SW 1271 (cell line): ENCODE measurements at regions not wholly inside any gene's neighbourhood (a gene's known extent, or its start where the extent isn't known, plus 50 kb on each side); places are given as distances from the start of the nearest gene placed in this dataset.
"Not testable (repeated sequence)": the region's sequence is repeated elsewhere in the genome, so short reads cannot be mapped to it uniquely, and the experiment has no call there.

Source experiments
- DNase-seq, 2 experiments: peaks; one replicate each; lab custom pipeline; 2025; lab: John Stamatoyannopoulos, UW

GRCh38 chr11:116698080-116698479 is 74.7 kb downstream of the BUD13 start:
- DNase-seq, result no peak

DNA sequence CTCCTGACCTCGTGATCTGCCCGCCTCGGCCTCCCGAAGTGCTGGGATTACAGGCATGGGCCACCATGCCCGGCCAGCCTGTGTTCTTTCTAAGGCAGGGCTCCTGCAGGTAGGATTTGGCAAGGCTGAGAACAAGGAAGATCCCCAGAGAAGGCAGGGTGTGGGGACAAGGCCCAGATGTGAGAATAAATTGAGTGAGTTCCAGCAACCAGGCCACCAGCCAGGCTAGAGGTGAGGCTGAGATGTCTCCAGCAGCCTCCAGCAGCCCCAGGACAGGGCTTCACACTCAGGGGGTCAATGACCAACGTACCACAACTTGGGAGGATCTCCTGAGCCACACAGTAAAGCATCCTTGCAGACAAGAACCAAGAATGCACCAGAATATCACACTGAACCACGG is 75.1 kb downstream of the BUD13 start:
- DNase-seq, result no peak

GRCh38 chr11:116697011-116697410 is 75.8 kb downstream of the BUD13 start:
- no peak for DNase-seq

GRCh38 chr11:116696381-116696941 is 76.3 kb downstream of the BUD13 start:
- DNase-seq, result no peak

DNA sequence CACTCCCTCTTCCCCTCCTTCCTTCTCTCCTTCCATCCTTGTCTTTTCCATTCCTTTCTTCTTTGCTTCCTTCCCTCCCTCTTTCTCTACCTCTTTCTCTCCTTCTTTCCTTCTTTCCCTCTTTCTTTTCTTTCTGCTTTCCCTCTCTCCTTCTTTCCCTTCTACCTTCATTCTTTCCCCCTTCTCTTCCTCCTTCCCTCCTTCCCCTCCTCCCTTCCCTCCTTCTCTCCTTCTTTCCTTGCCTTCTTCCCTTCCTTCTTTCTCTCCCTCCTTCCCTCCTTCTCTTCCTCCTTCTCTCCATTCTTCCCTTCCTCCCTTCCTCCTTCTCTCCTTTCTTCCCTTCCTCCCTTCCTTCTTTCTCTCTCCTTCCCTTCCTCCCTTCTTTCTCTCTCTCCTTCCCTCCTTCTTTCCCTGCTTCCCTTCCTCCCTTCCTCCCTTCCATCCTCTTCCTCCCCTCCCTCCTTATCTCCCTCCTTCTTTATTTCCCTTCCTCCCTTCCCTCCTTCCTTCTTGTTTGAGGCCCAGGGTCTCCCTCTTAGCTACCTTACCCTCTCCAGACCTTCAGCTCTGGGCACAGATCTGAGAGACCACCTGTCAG is 77.0 kb downstream of the BUD13 start:
- no peak for DNase-seq

DNA sequence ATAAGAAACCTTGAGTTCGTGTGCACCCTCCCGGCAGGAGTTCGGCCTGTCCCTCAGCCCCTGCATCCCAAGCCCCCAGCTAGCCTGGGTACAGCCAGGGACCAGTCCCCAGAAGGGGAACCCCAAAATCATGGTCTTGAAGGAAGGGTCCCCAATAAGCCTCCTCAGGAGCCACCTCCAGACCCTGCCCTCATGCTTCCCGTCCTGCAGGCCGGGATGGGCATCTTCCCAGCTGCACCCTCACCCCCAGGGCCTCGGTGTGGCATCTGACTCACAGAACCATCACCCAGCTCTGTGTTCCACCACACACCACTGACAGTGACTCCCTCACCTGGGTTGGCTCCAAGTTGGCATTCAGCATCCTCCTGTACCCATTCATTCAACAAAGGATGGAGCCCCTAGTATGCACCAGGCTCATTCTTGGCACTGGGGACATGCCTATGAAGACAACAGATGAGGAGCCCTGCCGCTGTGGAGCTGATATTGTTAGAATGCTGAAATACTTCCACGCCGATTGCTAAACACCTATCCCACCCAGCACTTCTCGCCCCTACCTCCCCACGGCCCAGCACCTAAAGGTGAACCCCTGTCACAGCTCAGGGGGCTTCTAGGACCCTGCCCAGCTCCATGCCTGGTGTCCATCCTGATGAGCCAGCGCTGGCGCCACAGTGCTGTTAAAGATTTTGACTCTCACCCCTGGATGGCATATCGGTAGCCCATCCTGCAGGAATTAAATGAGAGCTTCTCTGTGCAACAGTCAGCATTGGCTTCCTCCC is 77.8 kb downstream of the BUD13 start:
- no peak for DNase-seq

- DNase-seq, result no peak
Measured at GRCh38 chr11:116694349-116694725, 78.5 kb downstream of the BUD13 start.

DNA sequence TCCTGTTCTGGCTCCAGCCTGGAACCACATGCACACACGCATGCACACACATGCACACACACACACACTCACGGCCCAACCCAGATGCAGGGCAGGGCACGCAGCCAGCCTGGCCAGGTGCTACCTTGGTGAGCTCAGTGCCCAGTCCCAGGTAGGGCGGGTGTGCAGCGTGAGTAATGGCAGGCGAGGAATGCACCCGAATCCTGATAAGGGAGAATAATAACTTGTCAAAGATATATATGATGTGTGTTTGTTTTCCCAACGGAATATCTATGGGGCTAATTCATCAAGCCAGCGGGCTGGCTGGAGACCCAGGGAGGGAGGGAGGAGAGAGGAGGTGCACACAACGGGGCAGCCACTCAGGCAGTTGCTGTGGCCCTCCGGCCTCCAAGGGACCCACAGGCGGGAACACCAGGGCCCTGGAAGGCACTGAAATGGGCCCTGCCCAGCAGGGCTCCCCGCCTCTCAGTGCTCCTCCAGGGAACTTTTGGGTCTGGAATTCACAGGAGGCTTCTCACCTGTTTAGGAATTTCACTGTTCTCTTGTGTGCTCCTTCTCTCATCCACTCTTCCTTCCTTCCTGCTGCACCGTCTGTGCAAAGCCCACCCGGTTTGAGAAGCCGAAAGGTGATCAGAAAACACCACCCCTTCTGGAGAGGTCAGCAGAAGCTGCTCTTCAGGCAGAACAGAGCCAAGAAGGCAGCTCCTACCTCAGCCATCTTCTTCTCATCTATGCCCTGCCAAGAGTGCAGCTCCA is 79.0 kb downstream of the BUD13 start:
- no peak for DNase-seq

DNA sequence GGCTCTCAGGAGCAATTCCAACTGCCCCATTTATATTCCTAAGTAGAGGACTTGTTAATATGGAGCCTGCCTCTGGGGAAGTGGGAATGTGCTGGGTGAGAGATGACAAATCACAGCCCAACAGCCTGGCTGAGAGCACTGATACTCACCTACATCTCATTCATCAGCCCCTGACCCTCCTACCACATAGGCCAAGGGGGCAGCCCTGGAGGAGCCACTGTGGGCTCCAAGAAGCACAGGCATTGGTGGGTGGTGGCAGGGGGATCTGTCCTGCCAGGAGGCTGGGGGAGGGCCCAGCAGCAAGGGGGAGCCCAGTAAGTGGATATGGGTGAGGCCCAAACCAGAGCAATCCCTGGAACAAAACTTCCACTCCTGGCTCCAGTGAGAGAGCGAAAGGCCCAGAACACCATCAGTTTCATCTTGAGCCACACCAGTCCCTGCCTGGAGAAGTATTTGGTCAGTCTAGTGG is 79.7 kb downstream of the BUD13 start:
- DNase-seq, result no peak

DNA sequence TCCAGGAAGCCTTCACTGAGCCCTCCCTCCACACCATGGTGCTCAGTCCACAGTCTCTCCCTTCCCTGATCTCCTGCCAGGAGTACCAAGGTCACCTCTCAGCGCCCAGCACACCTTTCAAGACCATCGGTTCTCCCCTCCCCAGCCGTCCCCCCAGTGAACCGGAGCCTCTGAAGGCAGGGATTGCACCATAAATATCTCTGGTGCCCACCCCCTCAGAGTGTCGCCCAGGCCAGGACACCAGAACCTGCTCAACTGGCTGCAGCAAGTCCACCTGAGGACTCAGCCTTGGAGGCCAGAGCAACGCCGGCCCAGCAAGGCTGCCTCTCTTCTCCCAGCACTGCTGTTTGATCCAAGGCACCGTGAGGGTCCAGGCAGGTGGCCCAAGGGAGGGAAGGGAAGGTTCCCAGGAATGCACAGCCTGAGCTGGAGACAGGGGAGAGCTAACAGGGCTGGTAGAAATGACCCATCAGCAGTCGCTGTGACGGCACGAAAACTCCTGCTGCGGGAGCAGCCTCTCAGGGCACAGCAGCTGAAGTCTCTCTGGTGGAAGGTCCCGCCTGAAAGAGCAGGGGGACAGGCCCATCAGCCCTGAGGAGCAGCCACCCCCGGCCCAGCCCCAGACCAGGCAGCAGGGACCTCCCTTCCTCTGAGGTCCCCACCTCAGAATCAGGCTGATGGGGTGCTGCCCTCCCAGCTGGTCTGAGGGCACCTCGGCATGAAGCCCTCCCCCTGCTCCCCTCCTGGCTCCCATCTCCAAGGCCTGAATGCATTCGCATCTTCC is 80.3 kb downstream of the BUD13 start:
- no peak for DNase-seq

DNA sequence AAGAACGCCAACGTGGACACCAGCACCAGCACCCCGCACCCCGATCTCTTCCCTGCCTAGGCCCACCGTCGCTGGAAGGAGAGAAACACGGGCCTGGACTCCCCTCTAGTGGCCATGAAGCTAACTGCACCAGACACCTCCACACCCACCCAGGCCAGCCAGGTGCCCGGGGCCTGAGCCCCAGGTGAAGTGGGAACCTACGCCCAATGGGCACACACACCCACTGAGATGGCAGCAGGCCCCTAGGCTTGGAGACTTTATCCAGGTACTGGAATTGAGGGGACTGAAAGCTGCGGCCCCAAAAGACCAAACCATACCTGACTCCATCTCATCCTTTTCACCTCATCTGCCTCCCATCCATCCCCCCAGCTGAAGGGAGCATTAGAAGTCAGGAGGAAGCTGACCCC is 81.0 kb downstream of the BUD13 start:
- peak in 1 of 2 experiments; percentile 9 for DNase-seq

- no peak for DNase-seq
Measured at GRCh38 chr11:116690611-116691010, 82.2 kb downstream of the BUD13 start.

GRCh38 chr11:116689413-116690127 is 83.2 kb downstream of the BUD13 start:
- no peak for DNase-seq

DNA sequence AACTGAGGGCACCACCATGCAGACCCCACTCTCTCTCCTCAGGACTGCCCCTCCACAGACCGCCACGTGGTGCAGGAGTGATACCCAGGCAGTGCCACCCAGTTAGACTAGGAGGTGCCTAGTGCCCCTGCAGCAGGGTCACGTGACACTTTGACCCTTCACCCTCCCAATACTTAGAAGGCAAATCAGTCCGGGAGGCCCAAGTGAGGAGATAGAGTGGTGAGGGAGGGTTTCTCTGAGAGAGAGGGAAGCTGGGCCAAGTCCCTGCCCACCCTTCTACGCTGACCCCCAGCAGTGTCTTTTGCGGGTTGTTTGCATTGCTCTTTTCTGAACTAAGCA is 84.6 kb downstream of the BUD13 start:
- no peak for DNase-seq

DNA sequence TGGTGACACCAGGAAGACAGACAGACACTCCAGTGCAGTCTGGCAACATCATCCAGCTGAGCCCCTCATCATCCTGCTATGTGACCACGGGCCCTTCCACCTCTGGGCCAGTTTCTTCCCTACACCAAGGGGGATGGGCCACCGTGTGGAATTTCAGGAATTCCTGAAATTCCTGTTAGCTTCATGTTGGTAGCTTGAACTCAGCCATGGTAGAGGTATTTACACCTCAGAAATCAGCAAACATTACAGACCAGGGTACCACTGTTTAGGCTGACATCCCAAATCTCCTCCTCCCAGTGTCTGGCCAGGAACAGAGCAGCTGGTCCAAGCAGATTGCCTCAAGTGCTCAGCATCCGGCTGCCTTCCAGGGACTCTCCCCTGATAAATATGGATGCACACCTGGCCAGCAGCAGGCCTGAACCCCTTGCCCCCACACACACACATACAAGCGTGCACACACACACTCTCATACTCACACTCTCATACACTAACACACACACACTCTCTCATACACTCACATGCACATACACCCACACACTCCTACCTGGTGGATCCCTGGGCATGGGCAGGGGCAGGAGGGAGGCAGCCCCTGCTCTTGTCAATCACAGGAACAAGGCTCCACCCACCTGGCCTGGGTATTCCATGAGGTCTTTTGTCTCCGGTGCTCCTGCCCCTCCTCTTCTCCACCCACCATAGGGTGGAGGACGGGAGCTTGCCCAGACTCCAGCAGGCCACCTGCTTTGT is 85.2 kb downstream of the BUD13 start:
- no peak for DNase-seq

- no peak for DNase-seq
Measured at GRCh38 chr11:116686866-116687265, 85.9 kb downstream of the BUD13 start.

- DNase-seq, result no peak
Measured at GRCh38 chr11:116683982-116684381, 88.8 kb downstream of the BUD13 start.

GRCh38 chr11:116680349-116681125 is 92.2 kb downstream of the BUD13 start:
- DNase-seq, result no peak

GRCh38 chr11:116678887-116679286 is 93.9 kb downstream of the BUD13 start:
- no peak for DNase-seq

GRCh38 chr11:116667318-116667717 is 105.5 kb downstream of the BUD13 start:
- not testable (repeated sequence) for DNase-seq
